HG02642 (cell line): ENCODE measurements at regions not wholly inside any gene's neighbourhood (a gene's known extent, or its start where the extent isn't known, plus 50 kb on each side); places are given as distances from the start of the nearest gene placed in this dataset.
"Not testable (repeated sequence)": the region's sequence is repeated elsewhere in the genome, so short reads cannot be mapped to it uniquely, and the experiment has no call there.

ENCODE experiments used
- ATAC-seq: cut with Tn5 transposase; IDR thresholded peaks from one replicate; pipeline ENCODE4 v1.9.1; 2021; ENCODE audit warnings: mild to moderate bottlenecking; ENCODE audit not compliant: unreplicated experiment, poor library complexity

DNA sequence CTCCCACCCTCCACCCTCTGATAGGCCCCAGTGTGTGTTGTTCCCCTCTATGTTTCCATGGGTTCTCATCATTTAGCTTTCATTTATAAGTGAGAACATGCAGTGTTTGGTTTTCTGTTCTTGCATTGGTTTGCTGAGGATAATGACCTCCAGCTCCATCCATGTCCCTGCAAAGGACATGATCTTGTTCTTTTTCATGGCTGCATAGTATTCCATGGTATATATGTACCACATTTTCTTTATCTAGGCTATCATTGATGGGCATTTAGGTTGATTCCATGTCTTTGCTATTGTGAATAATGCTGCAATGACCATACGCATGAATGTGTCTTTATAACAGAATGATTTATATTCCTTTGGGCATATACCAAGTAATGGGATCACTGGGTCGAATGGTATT lies 59.1 kb upstream of the STC2 start:
- ATAC-seq, result not testable (repeated sequence)

DNA sequence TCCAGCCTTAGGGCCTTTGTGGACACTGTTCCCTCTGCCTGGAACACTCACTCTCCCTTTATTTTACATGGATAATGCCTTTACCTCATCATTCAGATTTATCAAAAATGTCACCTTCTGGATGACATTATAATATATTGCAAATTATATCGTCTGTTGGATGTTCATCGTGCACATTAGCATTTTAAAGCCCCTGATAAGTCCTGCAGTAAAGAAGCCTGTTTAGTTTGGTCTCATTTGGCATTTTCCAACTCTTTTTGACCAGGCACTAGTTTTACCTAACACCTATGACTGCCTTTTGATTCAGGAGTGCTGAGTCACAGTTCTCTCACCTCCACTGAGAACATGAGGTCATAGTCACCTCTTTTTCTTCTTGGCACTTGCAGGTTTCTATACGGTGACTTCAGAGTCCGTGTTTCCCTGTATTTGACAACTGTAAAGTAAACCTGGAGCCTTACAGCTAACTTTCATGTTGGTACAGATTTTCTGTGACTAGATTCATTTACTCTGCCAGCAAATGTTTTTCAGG lies 57.7 kb upstream of the STC2 start:
- ATAC-seq, result no peak

DNA sequence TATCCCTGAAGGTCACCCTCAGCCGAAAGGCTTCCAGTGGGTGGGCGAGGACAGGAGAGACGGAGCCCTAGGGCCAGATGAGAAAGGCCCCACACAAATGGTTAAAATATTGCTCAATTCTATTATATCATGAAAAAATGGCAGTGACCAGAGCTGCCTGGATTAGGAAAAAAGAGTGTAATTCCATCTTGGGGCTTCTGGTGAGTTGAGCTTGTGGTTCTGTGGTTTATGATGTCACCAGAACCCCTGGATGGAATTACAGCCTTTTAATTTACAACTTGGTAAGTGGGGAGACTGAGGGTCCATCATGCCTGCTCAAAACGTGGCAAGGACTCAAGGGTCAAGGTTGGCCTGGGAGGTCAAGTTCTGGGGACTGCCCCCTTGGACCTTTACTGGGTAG lies 55.5 kb upstream of the STC2 start:
- ATAC-seq, result no peak

DNA sequence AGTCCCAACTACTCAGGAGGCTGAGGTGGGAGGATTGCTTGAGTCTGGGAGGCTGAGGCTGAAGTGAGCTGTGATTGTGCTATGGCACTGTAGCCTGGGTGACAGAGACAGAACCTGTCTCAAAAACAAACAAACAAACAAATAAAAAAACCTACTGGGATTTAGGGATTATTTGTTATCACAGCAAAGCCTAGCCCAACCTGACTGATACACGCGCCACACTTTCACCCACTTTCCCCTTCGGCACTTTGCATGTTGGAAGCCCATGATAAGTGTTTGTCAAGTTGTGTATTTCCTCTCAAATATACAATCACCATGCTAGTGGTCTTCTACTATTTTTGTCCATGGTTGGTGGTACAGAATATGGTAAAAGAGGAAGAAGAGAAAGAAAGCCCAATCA lies 50.5 kb upstream of the STC2 start:
- no peak for ATAC-seq
